Fibroblast of the conjunctiva (primary cell): ENCODE measurements at regions not wholly inside any gene's neighbourhood (a gene's known extent, or its start where the extent isn't known, plus 50 kb on each side); places are given as distances from the start of the nearest gene placed in this dataset.

ENCODE experiments used
- DNase-seq: peaks from one replicate; pipeline ENCODE4 v3.0.0-alpha.2; 2010; ENCODE audit warnings: low read depth

- no peak for DNase-seq
Observed at GRCh38 chr6:100267721-100268123, 197.0 kb downstream of the SIM1 start.

DNA sequence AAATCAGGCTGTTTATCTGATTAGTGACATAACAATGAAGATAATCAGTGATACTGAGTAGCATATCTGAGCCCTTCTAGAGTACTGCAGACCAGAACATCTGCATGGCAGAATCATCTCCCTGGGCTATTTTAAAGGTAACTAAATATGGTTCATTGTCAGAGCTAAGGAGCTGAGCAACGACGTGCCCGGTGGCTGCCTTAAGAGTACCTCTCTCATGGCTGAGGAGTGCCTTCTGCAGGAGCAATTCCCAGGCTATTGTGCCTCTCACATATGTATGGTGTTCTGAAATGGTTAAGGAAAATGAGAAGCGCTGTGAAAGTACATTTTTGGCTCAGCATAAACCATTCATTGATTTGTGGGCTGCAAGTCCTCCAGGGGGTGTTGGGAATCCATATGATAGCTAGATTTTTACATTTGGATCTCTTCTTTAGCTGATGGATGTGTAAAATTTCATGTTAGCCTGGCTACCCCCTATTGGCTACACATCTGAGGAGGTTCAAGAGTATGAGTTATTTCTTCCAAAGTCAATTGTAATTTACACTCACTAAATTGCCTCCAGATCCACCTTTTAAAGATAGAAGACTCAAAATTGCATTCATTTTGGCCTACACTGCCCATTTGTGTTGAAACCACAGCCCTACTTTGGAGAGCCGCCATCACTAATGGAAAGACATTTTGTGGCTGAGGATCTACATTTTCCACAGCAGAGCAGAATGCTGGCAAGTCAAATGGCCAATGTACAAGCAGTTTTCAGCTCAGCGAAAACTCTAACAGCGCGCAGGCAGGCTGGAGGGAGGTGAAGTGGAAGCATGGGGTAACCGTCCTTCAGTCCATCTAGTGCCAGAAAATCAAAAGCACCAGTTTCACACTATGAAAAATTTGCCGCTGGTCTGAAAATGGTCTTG, 198.0 kb downstream of the SIM1 start:
- DNase-seq, result no peak

GRCh38 chr6:100262086-100262485, 202.6 kb downstream of the SIM1 start:
- DNase-seq, result no peak

GRCh38 chr6:100261486-100261885, 203.2 kb downstream of the SIM1 start:
- no peak for DNase-seq

DNA sequence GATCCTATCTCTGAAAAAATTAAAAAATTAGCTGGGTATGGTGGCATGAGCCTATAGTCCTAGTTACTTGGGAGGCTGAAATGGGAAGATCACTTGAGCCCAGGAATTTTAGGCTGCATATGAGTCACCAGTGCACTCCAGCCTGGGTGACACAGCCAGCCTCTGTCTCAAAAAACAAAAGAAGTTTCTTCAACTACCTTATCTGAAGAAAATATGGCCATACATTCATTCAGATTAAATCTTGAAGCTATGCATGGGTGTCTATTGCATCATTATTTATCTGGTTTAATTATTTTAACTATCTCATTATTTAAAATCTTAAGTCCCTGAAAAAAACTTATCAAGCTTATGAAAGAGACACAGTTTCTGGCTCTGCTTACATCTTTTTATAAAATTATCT, 204.1 kb downstream of the SIM1 start:
- DNase-seq, result no peak

DNA sequence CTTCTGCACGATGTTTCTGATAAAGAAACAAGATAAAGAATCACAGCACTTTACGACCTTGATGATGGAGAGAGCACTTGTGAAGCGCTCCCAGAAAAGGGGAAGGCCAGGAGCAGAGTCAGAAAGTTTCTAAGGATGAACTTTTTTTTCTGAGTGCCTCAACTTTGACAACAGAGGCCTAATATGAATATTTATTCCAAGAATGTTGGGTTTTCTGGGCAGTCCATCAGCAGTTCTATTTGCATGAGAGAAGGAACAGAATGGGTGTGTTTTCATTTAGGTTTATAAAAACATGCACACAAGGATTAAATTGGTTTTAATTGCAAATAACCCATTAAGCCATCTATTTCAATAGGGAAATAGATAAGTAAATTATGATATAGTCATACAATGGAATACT, 204.9 kb downstream of the SIM1 start:
- DNase-seq, result no peak

DNA sequence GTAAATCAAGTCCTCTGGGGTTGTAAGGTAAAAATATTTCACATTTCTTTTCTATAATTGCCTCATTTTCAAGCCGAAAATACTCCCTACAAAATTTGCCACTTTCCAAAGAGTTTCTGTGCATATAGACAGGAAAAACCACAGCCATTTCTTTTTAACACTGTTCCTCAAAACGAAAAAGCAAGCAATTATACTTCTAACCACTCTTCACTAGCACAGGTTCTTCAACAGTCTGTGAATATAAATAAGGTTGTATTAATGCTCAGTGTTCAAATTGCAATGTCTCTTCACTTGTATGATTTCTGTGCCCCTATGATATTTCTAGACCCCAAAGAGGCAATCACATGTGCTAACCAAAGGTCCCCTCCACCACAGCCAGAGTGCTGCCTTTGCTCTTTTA, 206.0 kb downstream of the SIM1 start:
- DNase-seq, result no peak

DNA sequence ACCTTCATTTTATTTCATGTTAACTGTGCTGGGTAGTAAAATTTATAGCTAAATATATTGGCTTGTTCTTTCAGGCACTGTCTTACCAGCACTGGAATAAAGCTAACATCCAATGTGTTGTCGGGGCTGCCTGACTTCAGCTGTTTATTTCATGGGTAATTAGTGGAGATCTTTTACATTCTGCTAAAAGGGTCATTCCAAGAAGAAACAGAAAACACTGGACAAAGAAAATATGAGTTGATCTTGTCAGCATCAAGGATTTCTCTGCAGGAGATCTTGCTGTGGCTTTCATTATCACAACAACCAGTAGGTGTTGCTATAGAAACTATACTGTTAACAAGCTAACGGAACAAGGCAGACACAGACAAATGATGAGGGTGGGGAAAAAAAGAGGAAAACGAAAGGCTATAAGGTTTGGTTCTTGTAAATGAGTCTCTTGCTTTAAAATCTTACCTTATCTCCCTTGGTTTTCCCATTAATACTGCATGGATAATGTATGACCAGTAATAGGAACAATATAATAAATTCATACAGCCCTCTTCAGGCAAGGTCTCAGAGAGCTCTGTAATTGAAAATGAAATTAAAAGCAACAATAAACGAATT, 206.8 kb downstream of the SIM1 start:
- peak; percentile 71 for DNase-seq

GRCh38 chr6:100255701-100256100, 209.0 kb downstream of the SIM1 start:
- DNase-seq, result no peak

DNA sequence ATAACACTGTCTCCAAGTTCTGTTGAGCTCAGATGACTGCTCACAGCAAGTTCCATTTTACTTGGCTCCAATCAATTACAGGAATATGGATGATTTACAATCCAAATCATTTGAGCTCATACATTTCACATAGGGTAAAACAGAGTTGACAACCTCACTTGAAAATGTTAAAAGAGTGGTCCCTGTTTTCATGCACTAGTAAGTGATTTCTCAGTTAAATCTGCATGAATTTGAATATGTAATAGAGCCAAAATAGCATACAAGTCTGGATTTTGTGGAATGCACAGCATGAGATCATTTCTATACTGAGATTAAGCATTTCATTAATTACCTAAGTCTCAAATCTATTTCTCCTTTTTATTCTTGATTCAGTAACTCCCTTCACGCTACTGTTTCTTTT, 217.6 kb downstream of the SIM1 start:
- DNase-seq, result no peak

DNA sequence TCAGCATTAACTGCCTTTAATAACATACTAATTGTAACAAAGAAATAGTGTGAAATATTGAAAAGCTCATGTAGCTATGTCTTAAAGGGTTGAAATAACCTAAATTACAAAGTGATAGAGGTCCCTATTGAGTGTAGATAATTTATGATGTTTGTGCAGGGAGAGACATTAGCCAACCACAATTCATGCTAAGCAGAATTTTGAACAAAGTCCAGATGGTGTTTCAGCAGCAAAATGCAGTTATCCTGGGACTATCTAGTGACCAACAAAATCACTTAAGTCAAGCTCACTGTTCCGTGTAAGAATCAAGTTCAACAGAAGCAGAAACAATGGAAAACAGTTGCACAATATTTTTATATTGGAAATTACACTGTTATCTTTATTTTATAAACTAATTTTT, 218.5 kb downstream of the SIM1 start:
- no peak for DNase-seq

- DNase-seq, result no peak
Observed at GRCh38 chr6:100240798-100241197, 223.9 kb downstream of the SIM1 start.

DNA sequence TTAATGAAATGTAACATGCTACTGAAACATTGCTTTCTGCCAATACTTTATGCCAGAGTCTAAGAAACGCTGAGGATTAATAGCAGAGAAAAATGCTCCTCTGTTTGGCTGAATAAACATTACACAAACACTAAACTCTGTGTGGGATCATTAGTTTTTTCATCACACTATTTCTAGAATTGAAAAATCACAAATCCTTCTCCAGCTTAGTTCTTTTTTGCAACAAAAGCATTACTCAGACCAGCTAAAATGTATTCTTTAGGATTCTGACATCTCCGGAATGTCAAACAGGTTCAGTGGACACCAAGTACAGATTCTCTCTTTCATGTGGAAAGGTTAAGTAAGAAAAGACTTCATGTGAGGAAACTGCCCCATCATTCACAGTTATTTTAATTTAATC, 226.9 kb downstream of the SIM1 start:
- DNase-seq, result no peak

DNA sequence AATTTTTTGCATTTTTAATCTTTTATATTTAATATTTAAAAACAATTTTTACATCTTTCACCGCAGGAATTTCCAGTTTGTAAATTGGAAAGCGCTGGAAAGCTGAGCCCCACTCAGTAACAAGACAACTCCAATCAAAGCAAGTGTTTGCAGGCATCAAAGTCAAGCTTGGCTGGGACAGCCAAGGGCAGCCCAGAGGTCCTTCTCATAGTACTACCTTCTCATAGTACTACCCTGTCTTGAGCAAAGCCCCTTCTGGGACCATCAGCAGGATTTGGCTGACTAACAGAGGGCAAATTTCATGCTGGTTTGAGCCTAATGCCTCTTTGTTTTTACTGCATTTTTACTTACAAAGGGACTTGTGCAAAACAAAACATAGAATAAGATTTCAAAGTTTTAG, 228.3 kb downstream of the SIM1 start:
- DNase-seq, result no peak

GRCh38 chr6:100235631-100236030, 229.1 kb downstream of the SIM1 start:
- DNase-seq, result no peak

- no peak for DNase-seq
Observed at GRCh38 chr6:100234625-100235024, 230.1 kb downstream of the SIM1 start.

DNA sequence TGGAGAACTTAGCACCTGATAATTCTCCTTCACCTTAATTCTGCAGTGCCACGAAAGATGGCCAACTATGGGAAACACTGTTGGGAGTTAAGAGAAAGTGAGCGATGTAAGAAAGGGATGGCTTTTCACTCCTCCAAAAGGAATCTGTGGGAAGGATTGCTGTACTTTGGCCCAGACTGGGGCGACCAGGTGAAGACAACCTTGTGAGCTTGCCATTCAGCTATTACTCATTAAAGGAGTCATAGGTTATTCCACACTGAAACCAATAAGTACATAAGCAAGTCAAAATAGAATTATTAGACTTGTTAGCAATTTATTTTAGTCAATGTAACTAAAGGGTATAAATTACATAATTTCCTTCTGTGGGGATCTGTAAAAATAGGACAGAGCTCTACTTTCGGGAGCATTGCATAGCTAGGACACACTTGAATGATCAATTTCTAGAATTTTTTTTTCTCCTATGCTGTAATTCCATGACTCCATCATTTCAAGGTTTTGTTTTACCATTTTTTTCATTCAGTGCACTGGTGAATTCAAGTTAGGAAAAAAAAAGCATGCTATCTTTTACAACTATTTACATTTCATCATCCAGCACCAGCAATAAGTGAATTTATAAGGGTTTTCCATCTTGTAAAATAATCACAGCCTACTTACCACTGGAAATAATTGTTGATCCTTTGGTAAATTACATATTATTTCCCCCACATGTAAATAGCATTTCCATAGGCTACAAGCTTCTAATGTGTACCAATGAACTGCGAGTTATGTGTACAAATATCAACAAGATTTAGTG, 231.7 kb downstream of the SIM1 start:
- DNase-seq, result no peak

- DNase-seq, result no peak
Observed at GRCh38 chr6:100230953-100231316, 233.8 kb downstream of the SIM1 start.

GRCh38 chr6:100230115-100230952, 234.4 kb downstream of the SIM1 start:
- no peak for DNase-seq

DNA sequence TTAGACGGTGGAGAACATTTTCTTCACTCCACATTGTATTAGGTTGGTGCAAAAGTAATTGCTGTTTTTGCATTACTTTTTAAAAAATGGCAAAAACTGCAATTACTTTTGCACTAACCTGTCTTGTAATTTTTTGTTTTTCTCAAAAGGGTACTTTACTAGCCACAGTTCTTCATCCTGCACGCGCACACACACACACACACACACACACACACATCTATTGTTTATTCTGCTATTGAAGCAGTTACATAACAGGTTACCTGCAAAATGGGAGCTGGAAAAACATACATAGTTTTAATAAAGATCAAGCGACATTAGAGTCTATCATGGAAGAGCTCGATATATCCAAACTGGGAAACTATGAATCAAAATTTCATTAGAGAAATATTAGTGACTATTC, 235.2 kb downstream of the SIM1 start:
- no peak for DNase-seq

GRCh38 chr6:100228834-100229441, 234.9 kb upstream of the MCHR2 start:
- DNase-seq, result peak; percentile 43

- no peak for DNase-seq
Observed at GRCh38 chr6:100228437-100228833, 234.4 kb upstream of the MCHR2 start.
